Psoas muscle (tissue), 7 donors: ENCODE measurements at regions not wholly inside any gene's neighbourhood (a gene's known extent, or its start where the extent isn't known, plus 50 kb on each side); places are given as distances from the start of the nearest gene placed in this dataset.

Source experiments
- ATAC-seq, 4 donors: fragments of 200-7000 bp; cut with Tn5 transposase; one replicate each; pipeline ENCODE4 v1.9.1; 2020; ENCODE audit warnings: moderate library complexity in 3 of 4, mild to moderate bottlenecking in 2 of 4
- DNase-seq, 2 donors: peaks; one replicate each; pipeline ENCODE4 v3.0.0-alpha.2; 2020
- H3K27ac ChIP-seq: fragments of 200-600 bp; one replicate; pipeline ENCODE4 v1.8.0; 2022
- H3K27me3 ChIP-seq, 3 donors: fragments of 200-600 bp in 1 of 3; one replicate each; pipeline versions ENCODE4 v1.6.1 to v1.8.0; 2013 to 2022; ENCODE audit warnings: low read length in 2 of 3, mild to moderate bottlenecking in 2 of 3, moderate library complexity in 1 of 3; ENCODE audit not compliant: insufficient read depth in 3 of 3
- H3K36me3 ChIP-seq, 2 donors: fragments of 200-600 bp in 1 of 2; one replicate each; pipeline versions ENCODE4 v1.6.1 to v1.8.0; 2013 to 2022; ENCODE audit warnings: low read depth in 1 of 2, mild to moderate bottlenecking in 1 of 2, moderate library complexity in 1 of 2; ENCODE audit not compliant: insufficient read depth in 1 of 2
- H3K4me1 ChIP-seq: fragments of 200-600 bp; one replicate; pipeline ENCODE4 v1.8.0; 2022
- H3K4me3 ChIP-seq: fragments of 200-600 bp; one replicate; pipeline ENCODE4 v1.8.0; 2022; ENCODE audit warnings: mild to moderate bottlenecking
- H3K9me3 ChIP-seq: fragments of 200-600 bp; one replicate; pipeline ENCODE4 v1.8.0; 2022
- CTCF ChIP-seq: fragments of 200-600 bp; IDR thresholded peaks from one replicate; pipeline ENCODE4 v1.8.0; 2022; ENCODE audit warnings: antibody characterized with exemption
- WGBS, 3 donors: extraction: QIAGEN DNeasy Blood & Tissue Kit; methylation state at CpG; one replicate each; pipeline versions ENCODE4 v1.1.6 to v1.1.7; 2013; 5-methylcytosine and 5-hydroxymethylcytosine counted together
- intact Hi-C, 2 donors: fragments of 100-400 bp; cut with DNase I; formaldehyde crosslinking; loops; one replicate each; pipeline versions ENCODE4 v1.11.0 to v1.14.2; 2022
- donor health status: healthy with polysubstance abuse.
- donor health status: DM: no; HTN: no; CAD: no; lungs with moderate emphysema.
- donor health status: Bipolar disorder and iron deficiency.
- donor health status: healthy.
- donor health status: DM: yes; HTN: yes; CAD: no.
- donor health status: DM: no; HTN: no; CAD: no.
- donor health status: DM: yes; HTN: yes; CAD: no.

- Histone ChIP-seq H3K27ac (no peak overlapping the region), H3K4me1 (no peaks in the 10 kb centered on the region), H3K9me3 (no peaks in the 10 kb centered on the region), H3K36me3 (no peaks in the 10 kb centered on the region), H3K4me3 (no peak overlapping the region), H3K27me3 (no peaks in the 10 kb centered on the region)
- no peak for TF ChIP-seq CTCF
- ATAC-seq (no peak), DNase-seq (no peak)
- intact Hi-C loops, result no loop called here
- whole genome bisulfite sequencing, 3 donors, result 37 to 44% (median 39%) methylated on average over 2 of the region's 2 CpGs
Measured at GRCh38 chr2:181841079-181841478, 50.5 kb upstream of the ITPRID2 start.
